CD4-positive, alpha-beta memory T cell (primary cell): ENCODE measurements at regions not wholly inside any gene's neighbourhood (a gene's known extent, or its start where the extent isn't known, plus 50 kb on each side); places are given as distances from the start of the nearest gene placed in this dataset.

Source experiments
- CTCF ChIA-PET: fragments of 350-600 bp; sonication (Branson Sonifier 250); formaldehyde crosslinking; loops from one replicate; lab custom pipeline; 2021; ENCODE audit warnings: inconsistent platforms; ENCODE audit not compliant: partially characterized antibody; lab: Charles Lee
- POLR2A ChIA-PET: fragments of 350-600 bp; sonication (Branson Sonifier 250); formaldehyde crosslinking; loops from one replicate; lab custom pipeline; 2021; ENCODE audit not compliant: partially characterized antibody; lab: Charles Lee
- DNase-seq, 5 donors: peaks; one replicate each; pipeline versions ENCODE4 v3.0.0 to v3.0.0-alpha.2; 2020 to 2022; ENCODE audit warnings: mixed read lengths in 1 of 5
- H3K27ac ChIP-seq: one replicate; pipeline ENCODE4 v1.7.0; 2013; ENCODE audit warnings: low read depth, low read length
- H3K27me3 ChIP-seq: 2 replicates; pipeline ENCODE4 v1.7.0; 2013; ENCODE audit warnings: mild to moderate bottlenecking, low read length, moderate library complexity; ENCODE audit not compliant: insufficient read depth
- H3K36me3 ChIP-seq: 2 replicates; pipeline ENCODE4 v1.7.0; 2013; ENCODE audit warnings: mild to moderate bottlenecking, low read length, moderate library complexity; ENCODE audit not compliant: insufficient read depth
- H3K4me1 ChIP-seq: 2 replicates; pipeline ENCODE4 v1.7.0; 2013; ENCODE audit warnings: mild to moderate bottlenecking, low read length, moderate library complexity; ENCODE audit not compliant: insufficient read depth
- H3K4me3 ChIP-seq, 2 donors: one replicate each; pipeline ENCODE4 v1.7.0; 2013; ENCODE audit warnings: low read length in 2 of 2, mild to moderate bottlenecking in 1 of 2
- H3K9me3 ChIP-seq, 2 donors: one replicate each; pipeline ENCODE4 v1.7.0; 2013; ENCODE audit warnings: low read length in 2 of 2, control low read depth in 1 of 2; ENCODE audit not compliant: control insufficient read depth in 1 of 2
- H3K27ac Mint-ChIP-seq, 7 donors: one replicate each; pipeline ENCODE4 v1.8.0; 2020 to 2021; ENCODE audit warnings: mixed read lengths in 7 of 7, mild to moderate bottlenecking in 6 of 7, inconsistent platforms in 3 of 7, moderate library complexity in 3 of 7
- H3K27me3 Mint-ChIP-seq, 2 donors: one replicate each; pipeline ENCODE4 v1.8.0; 2020 to 2021; ENCODE audit warnings: mixed read lengths in 2 of 2
- H3K36me3 Mint-ChIP-seq, 2 donors: one replicate each; pipeline ENCODE4 v1.8.0; 2020 to 2021; ENCODE audit warnings: mixed read lengths in 2 of 2, inconsistent platforms in 1 of 2, mild to moderate bottlenecking in 1 of 2
- H3K4me1 Mint-ChIP-seq, 4 donors: one replicate each; pipeline ENCODE4 v1.8.0; 2020 to 2021; ENCODE audit warnings: mixed read lengths in 4 of 4, mild to moderate bottlenecking in 1 of 4
- H3K4me3 Mint-ChIP-seq, 8 donors: one replicate each; pipeline ENCODE4 v1.8.0; 2020 to 2021; ENCODE audit warnings: mixed read lengths in 8 of 8, mild to moderate bottlenecking in 7 of 8, moderate library complexity in 6 of 8, inconsistent platforms in 3 of 8
- H3K9me3 Mint-ChIP-seq, 8 donors: one replicate each; pipeline ENCODE4 v1.8.0; 2020 to 2021; ENCODE audit warnings: mixed read lengths in 8 of 8, mild to moderate bottlenecking in 5 of 8, inconsistent platforms in 3 of 8, moderate library complexity in 1 of 8
- intact Hi-C: fragments of 100-400 bp; cut with micrococcal nuclease; formaldehyde crosslinking; loops from one replicate; pipeline ENCODE4 v1.15.1; 2023

DNA sequence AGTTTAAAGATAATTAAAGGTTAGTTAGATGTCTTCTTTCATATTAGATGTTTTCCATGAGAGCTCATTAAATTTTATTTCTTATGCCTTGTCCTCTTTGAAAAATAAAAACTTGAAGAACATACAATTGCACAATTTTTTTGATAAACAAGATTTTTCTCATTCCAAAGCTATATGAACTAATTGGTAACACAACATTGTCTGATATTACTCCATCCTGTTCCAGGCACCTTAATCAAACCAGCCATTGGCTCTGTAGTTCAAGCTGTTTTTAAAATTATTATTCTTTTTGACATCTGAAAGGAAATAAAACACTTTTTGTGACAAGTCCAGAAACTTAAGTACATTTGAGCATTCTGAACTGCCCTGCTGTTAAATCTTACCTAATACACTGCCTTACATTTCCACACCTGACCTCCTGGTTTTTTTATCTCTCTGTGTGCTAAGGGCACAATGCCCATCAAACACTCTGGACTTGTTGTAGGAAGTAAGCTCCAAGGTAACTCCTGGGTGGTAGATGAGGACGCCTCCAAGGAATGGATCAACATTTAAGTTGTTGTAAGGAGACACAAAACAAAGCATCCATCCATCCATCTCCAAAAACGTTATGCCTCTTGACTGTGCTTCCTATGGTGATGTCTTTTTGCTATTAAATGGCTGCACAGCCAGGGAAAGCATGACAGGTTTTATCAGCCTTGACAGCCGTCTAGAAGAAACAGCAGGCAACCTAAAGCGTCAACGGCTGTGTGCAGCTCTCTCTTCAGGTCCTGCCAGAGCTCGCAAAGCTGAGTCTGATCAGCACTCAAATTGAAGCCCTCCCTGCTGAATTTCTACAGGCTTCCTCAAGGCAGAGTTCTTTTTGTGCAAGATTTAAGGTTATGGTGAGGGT lies 449.9 kb upstream of the FLRT2 start:
- Histone ChIP-seq H3K27me3 (no peaks in the 10 kb centered on the region), H3K9me3 (peaks cover 0 to 3% of the 10 kb centered on the region in 2 donors), H3K27ac (no peak overlapping the region), H3K4me1 (no peaks in the 10 kb centered on the region), H3K4me3 (no peak overlapping the region), H3K36me3 (no peaks in the 10 kb centered on the region)
- Mint-ChIP-seq H3K4me1 (no peaks in the 10 kb centered on the region), H3K36me3 (no peaks in the 10 kb centered on the region), H3K4me3 (no peak overlapping the region), H3K9me3 (peaks cover 2 to 21% (median 8%) of the 10 kb centered on the region in 8 donors), H3K27ac (no peak overlapping the region), H3K27me3 (no peaks in the 10 kb centered on the region)
- intact Hi-C loops, result no loop called here
- CTCF ChIA-PET, result no interaction called here
- DNase-seq, result no peak
- POLR2A ChIA-PET, result no interaction called here

DNA sequence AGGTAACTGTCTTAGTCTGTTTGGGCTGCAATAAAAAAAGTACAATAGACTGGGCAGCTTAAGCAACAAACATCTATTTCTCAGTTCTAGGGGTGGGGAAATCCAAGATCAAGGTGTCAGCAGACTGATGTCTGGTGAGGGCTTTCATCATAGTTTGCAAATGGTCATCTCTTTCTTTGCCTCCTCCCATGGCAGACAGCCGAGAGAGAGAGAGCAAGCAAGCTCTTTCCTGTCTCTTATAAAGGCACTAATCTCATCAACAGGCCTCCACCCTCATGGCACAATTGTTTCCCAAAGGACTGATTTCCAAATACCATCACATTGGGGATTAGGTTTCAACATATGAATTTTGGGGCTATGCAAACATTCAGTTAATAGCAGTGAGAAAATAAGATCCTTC lies 445.6 kb upstream of the FLRT2 start:
- CTCF ChIA-PET, result no interaction called here
- H3K27ac Mint-ChIP-seq, result no peak overlapping the region
- H3K9me3 Mint-ChIP-seq, result peaks cover 0 to 16% (median 9%) of the 10 kb centered on the region in 8 donors
- POLR2A ChIA-PET, result no interaction called here
- Histone ChIP-seq H3K36me3 (no peaks in the 10 kb centered on the region), H3K27me3 (no peaks in the 10 kb centered on the region), H3K9me3 (peaks cover 0 to 3% of the 10 kb centered on the region in 2 donors), H3K4me1 (no peaks in the 10 kb centered on the region), H3K4me3 (no peak overlapping the region), H3K27ac (no peak overlapping the region)
- H3K36me3 Mint-ChIP-seq, result no peaks in the 10 kb centered on the region
- DNase-seq, result no peak
- no peaks in the 10 kb centered on the region for H3K27me3 Mint-ChIP-seq
- H3K4me1 Mint-ChIP-seq, result no peaks in the 10 kb centered on the region
- intact Hi-C loops, result no loop called here
- no peak overlapping the region for H3K4me3 Mint-ChIP-seq

DNA sequence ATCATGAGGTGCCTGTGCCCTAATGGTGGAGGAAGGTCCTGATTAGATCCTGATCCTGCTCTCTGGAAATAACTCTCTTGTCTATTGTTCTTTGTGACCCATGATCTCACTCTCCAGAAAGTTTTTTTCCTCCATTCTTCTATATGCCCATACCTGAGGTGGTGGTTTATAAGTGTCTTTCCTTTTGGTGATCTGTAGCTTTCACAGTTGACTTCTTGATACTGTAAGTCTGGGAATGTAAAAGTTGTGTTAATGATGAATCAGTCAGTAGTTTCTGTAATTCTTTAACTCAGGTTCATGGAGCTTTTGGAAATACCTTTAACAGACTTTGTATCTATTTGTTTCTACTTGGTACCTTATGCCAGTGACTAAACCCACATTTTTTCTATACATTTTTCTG lies 444.0 kb upstream of the FLRT2 start:
- Mint-ChIP-seq H3K9me3 (peaks cover 0 to 13% (median 7%) of the 10 kb centered on the region in 8 donors), H3K36me3 (no peaks in the 10 kb centered on the region), H3K4me3 (no peak overlapping the region), H3K27me3 (no peaks in the 10 kb centered on the region), H3K4me1 (no peaks in the 10 kb centered on the region), H3K27ac (no peak overlapping the region)
- POLR2A ChIA-PET, result no interaction called here
- no peaks in the 10 kb centered on the region for H3K9me3 ChIP-seq
- no peaks in the 10 kb centered on the region for H3K27me3 ChIP-seq
- no peak overlapping the region for H3K4me3 ChIP-seq
- no peak overlapping the region for H3K27ac ChIP-seq
- CTCF ChIA-PET, result no interaction called here
- DNase-seq, result no peak
- no peaks in the 10 kb centered on the region for H3K4me1 ChIP-seq
- intact Hi-C loops, result no loop called here
- H3K36me3 ChIP-seq, result no peaks in the 10 kb centered on the region

DNA sequence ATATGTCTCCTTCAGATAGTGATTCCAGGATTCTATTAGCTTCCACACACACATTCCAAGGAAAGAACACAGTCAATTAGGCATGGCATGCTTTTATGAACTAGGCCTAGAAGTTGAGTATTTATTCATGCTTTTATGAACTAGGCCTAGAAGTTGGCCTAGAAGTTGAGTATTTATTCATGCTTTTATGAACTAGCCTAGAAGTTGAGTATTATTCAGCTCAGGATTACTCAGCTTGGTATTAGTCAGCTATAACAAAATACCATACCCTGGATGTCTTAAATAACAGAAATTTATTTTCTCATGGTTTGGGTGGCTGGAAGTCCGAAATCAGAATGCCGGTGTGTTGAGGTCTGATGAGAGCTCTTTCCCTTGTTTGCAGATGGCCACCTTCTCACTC lies 442.7 kb upstream of the FLRT2 start:
- POLR2A ChIA-PET, result no interaction called here

DNA sequence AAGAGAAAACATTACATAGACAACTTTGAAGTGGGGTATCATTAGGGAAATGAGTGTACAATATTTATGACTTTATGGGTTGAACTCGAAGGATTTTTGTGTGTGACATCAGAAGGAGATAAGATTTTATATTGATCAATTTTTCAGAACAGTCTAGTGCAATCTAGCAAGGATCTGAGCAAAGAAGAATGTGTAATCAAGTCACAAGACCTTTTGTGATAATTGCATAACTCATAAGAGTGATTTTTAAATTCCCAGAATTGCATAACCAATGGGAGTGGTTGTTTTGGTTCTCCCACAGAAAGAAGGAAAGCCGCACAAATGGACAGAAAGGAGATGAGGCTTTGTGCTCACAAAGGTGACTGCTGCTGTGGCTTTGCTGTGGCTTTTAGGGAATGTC lies 441.8 kb upstream of the FLRT2 start:
- H3K4me1 ChIP-seq, result no peaks in the 10 kb centered on the region
- no peak for DNase-seq
- no peak overlapping the region for H3K27ac Mint-ChIP-seq
- peaks cover 0 to 10% (median 4%) of the 10 kb centered on the region in 8 donors for H3K9me3 Mint-ChIP-seq
- no peaks in the 10 kb centered on the region for H3K27me3 ChIP-seq
- H3K36me3 ChIP-seq, result no peaks in the 10 kb centered on the region
- intact Hi-C loops, result no loop called here
- H3K27ac ChIP-seq, result no peak overlapping the region
- H3K4me3 ChIP-seq, result no peak overlapping the region
- ChIA-PET CTCF (no interaction called here), POLR2A (no interaction called here)
- H3K9me3 ChIP-seq, result no peaks in the 10 kb centered on the region
- H3K4me1 Mint-ChIP-seq, result no peaks in the 10 kb centered on the region
- no peaks in the 10 kb centered on the region for H3K27me3 Mint-ChIP-seq
- no peaks in the 10 kb centered on the region for H3K36me3 Mint-ChIP-seq
- no peak overlapping the region for H3K4me3 Mint-ChIP-seq

More for the DNA sequence above, 442.7 kb upstream of the FLRT2 start:
- H3K4me1 Mint-ChIP-seq, result no peaks in the 10 kb centered on the region
- H3K9me3 ChIP-seq, result no peaks in the 10 kb centered on the region
- no peaks in the 10 kb centered on the region for H3K27me3 Mint-ChIP-seq
- CTCF ChIA-PET, result no interaction called here
- H3K4me1 ChIP-seq, result no peaks in the 10 kb centered on the region
- intact Hi-C loops, result no loop called here
- H3K36me3 Mint-ChIP-seq, result no peaks in the 10 kb centered on the region
- no peak overlapping the region for H3K27ac ChIP-seq
- H3K4me3 Mint-ChIP-seq, result no peak overlapping the region
- H3K36me3 ChIP-seq, result no peaks in the 10 kb centered on the region
- peaks cover 0 to 15% (median 6%) of the 10 kb centered on the region in 8 donors for H3K9me3 Mint-ChIP-seq
- no peak for DNase-seq
- no peak overlapping the region for H3K4me3 ChIP-seq
- no peak overlapping the region for H3K27ac Mint-ChIP-seq
- no peaks in the 10 kb centered on the region for H3K27me3 ChIP-seq

DNA sequence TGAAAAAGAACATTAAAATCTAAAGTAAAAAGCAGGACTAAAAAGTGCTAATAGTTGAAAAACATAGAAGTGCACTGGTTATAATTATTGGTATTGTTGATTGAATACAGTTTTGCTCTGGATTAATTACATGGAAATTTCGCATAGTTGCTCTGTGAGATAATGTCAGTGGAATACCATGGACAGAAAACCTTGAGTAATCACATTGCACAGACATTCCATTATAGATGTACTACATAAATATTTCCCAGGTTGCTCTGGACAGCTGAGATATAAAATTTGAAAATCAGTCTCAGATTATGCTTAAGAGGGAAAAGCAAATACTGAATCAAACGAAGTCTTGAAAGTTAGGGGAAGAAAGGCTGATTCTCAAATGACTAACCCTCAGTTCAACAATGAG lies 439.3 kb upstream of the FLRT2 start:
- H3K36me3 Mint-ChIP-seq, result no peaks in the 10 kb centered on the region
- Histone ChIP-seq H3K27me3 (no peaks in the 10 kb centered on the region), H3K4me1 (no peaks in the 10 kb centered on the region), H3K9me3 (no peaks in the 10 kb centered on the region), H3K36me3 (no peaks in the 10 kb centered on the region), H3K4me3 (no peak overlapping the region), H3K27ac (no peak overlapping the region)
- peaks cover 0 to 10% (median 6%) of the 10 kb centered on the region in 8 donors for H3K9me3 Mint-ChIP-seq
- intact Hi-C loops, result no loop called here
- ChIA-PET POLR2A (no interaction called here), CTCF (no interaction called here)
- no peaks in the 10 kb centered on the region for H3K4me1 Mint-ChIP-seq
- no peak overlapping the region for H3K4me3 Mint-ChIP-seq
- H3K27ac Mint-ChIP-seq, result no peak overlapping the region
- no peak for DNase-seq
- H3K27me3 Mint-ChIP-seq, result no peaks in the 10 kb centered on the region

DNA sequence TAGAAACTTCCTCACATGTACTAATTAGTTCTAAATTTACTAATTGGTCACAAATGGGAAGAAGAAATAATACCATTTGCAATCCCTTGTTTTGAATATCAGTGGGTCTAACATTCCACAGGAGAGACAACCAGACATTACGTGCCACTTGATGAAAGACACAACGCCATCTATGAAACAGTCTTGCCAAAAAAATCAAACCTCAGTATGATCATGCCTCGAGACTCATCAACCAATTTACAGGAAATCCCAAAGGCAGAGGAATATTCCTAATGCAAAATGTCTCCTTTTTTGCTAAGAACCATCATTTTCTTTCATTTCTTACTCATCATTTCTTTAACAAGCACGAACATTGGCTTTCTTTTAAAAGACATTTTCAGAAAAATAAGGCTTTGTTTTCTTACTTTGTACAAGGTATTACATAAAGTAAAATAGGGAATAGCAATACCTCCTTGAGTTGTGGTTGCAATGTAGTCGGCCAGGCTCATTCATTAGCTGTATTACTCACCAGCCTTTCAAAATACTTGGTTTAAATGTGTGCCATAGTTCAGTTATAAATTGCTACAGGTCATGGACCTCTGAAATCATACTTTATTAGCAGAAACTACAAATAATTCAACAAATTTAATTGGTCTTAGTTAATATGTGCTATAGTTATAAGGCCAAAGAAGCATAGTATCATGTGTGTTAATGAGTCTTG lies 436.2 kb upstream of the FLRT2 start:
- Mint-ChIP-seq H3K36me3 (no peaks in the 10 kb centered on the region), H3K4me1 (no peaks in the 10 kb centered on the region), H3K4me3 (no peak overlapping the region), H3K27ac (no peak overlapping the region), H3K9me3 (peaks cover 0 to 8% (median 3%) of the 10 kb centered on the region in 8 donors), H3K27me3 (no peaks in the 10 kb centered on the region)
- H3K27me3 ChIP-seq, result no peaks in the 10 kb centered on the region
- no peak overlapping the region for H3K27ac ChIP-seq
- POLR2A ChIA-PET, result no interaction called here
- H3K4me3 ChIP-seq, result no peak overlapping the region
- no peak for DNase-seq
- H3K4me1 ChIP-seq, result no peaks in the 10 kb centered on the region
- H3K36me3 ChIP-seq, result no peaks in the 10 kb centered on the region
- no peaks in the 10 kb centered on the region for H3K9me3 ChIP-seq
- CTCF ChIA-PET, result no interaction called here
- intact Hi-C loops, result no loop called here
